Astrocyte (in vitro differentiated cells and primary cell): ENCODE measurements at regions not wholly inside any gene's neighbourhood (a gene's known extent, or its start where the extent isn't known, plus 50 kb on each side); places are given as distances from the start of the nearest gene placed in this dataset.

Source experiments
- EZH2 ChIP-seq: IDR thresholded peaks from 2 replicates; pipeline ENCODE4 v1.6.1; 2012; ENCODE audit warnings: mild to moderate bottlenecking, low read length, inconsistent platforms; ENCODE audit not compliant: insufficient read depth
- TF ChIP-seq, protein P1 (sequence below): IDR thresholded peaks from 2 replicates; pipeline ENCODE4 v1.5.1; 2011; ENCODE audit warnings: low read depth, mild to moderate bottlenecking, inconsistent platforms, low read length, moderate library complexity; ENCODE audit not compliant: insufficient read depth

DNA sequence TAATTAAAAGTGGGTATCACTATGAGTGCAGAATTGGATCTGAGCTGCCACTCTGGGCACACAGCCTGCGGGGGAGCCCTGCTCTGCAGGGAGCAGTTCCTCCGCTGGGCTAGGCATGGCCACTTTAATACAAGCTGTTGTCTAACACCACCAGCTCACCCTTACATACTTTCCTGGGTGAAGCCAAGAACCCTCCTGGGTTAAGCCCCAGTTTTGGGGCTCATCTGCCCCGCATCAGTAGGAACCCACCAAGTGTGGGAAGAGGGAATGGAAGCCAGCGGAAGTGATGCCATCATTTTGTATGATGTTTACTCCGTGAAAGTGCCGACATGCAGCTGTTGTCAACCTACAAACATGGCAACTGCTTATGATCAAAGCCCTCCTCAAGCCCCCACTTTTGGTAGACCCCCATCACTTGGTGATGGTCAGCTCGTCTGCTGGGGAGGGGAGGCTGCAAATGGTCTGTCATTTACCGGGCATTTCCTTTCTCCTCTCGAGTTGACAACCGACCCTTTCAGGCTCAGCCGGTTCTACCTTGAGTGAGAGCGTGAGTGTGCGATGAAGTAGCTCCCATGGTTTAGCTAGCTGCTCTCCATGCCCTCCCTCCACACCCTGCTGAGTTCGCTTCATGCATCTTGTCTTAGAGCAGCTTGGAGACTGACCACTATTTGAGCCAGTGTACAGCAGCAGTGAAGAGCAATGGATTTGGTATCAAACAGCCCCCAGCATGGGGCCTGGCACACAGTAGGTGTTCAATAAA lies 95.3 kb upstream of the IER5L start:
- TF ChIP-seq, protein P1, sequence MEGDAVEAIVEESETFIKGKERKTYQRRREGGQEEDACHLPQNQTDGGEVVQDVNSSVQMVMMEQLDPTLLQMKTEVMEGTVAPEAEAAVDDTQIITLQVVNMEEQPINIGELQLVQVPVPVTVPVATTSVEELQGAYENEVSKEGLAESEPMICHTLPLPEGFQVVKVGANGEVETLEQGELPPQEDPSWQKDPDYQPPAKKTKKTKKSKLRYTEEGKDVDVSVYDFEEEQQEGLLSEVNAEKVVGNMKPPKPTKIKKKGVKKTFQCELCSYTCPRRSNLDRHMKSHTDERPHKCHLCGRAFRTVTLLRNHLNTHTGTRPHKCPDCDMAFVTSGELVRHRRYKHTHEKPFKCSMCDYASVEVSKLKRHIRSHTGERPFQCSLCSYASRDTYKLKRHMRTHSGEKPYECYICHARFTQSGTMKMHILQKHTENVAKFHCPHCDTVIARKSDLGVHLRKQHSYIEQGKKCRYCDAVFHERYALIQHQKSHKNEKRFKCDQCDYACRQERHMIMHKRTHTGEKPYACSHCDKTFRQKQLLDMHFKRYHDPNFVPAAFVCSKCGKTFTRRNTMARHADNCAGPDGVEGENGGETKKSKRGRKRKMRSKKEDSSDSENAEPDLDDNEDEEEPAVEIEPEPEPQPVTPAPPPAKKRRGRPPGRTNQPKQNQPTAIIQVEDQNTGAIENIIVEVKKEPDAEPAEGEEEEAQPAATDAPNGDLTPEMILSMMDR = no peak
- no peak for TF ChIP-seq EZH2
